Hematopoietic multipotent progenitor cell (in vitro differentiated cells): ENCODE measurements at regions not wholly inside any gene's neighbourhood (a gene's known extent, or its start where the extent isn't known, plus 50 kb on each side); places are given as distances from the start of the nearest gene placed in this dataset.
"Not testable (repeated sequence)": the region's sequence is repeated elsewhere in the genome, so short reads cannot be mapped to it uniquely, and the experiment has no call there.

Source experiments
- DNase-seq, 3 donors: peaks; one replicate each; pipeline ENCODE4 v3.0.0-alpha.2; 2011 to 2015; ENCODE audit warnings: low read depth in 2 of 3, low spot score in 2 of 3

DNA sequence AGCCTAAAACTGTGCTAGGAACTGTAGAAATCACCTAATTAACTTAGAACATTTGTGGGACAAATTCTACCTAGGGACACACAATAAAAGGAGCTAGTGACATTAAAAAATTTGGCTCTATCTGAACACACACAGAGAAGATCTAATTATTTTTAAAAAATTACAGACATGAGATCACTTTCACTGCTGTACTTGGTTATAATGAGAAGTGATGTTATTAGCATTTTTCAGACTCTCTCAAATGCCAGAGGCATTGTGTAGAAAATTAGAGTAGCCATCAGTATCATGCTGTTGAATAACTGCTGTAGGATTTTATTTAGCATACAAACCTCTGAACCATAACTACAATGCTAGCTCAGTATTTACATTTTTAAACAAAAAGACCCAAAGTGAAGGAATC lies 109.1 kb upstream of the ANK2 start:
- no peak for DNase-seq

DNA sequence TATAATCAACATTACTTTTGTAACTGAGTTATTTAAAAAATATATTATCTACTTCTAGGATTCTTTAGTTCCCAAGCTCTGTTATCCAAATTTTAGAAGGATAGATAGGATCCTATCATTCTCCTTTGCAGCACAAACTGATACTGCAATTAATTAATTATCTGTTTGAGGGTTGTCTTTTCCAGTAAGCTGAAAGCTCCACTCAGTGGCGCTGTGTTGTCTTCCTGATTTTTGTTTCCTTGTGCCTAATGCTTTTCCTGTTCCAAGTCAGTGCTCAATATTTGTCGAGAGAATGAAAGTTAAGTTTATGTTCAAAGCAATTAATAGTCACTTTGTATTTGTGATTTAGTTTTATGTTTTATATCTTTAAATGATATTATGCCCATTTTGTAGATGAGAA lies 107.4 kb upstream of the ANK2 start:
- no peak for DNase-seq

DNA sequence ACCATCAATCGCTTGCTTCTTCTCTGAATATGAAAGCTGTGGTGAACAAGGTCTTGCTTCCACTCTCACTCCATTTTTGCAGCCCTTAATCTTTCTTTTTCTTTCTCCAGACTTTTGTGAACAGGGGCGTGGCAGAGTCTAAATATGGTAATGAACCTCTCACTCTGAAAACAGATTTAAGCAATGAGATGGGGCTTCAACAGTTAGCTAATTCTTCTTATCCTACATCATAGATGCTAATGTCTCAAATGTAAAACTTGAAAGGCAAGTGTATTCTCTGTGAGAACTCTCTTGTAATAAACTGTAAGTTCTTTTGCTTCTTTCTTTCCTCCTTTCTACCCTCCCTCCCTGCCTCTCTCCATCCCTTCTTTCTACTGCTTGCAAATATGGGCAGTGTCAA lies 106.5 kb upstream of the ANK2 start:
- no peak for DNase-seq

DNA sequence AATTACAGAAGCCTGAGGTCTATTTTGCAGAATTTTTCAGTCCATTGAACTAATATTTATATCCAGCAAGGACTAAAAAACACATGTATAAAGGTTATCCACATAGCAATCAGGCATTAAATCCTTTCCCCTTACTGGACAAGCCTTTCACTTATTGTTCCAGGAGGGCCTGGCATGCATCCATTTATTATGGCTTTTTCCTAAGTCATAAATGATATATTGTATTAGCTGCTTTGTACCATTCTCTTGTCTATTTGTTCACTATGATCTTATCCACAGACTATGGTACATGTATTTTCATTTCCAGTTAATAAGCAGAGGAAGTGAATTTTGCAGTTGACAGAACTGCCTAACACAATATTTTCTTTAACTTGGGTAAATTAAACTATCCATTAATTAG lies 105.4 kb upstream of the ANK2 start:
- DNase-seq: no peak

DNA sequence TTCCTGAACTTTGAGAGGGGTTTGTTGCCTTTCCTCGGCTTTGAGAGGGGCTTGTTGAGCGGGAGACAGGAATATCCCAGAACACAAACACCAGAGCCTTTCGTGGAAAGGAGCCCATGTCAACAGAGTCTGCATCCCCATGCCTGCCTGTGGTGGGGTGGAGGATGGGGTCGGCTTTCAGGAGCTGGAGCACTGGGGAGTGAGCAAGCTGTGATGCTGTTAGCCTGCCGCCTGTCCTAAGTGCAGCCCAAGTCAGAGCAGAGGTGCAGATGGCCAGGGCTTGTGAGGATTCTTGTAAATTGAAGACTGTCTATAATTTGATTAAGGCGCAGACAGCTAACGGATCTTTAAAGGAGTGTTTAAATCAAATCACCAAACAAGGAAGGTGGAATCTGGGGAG lies 103.3 kb upstream of the ANK2 start:
- DNase-seq: no peak

DNA sequence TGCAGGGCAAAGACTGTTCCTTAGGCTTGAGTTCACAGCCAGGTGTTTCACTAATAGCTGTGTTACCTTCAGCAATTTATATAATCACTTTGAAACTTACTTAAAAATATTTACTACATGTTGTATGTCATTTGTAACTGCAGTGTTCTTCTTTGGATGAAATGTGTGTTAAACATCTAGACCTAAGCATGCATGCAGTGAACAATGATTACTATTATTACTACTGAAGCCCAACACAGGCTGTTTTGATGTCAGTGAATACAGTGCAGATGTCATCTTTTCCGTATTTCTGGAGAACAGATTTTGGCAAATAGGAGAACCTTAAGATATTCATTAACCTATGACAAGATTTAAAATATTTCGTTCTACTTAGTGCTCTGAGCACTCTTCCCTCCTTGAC lies 101.8 kb upstream of the ANK2 start:
- DNase-seq: no peak

DNA sequence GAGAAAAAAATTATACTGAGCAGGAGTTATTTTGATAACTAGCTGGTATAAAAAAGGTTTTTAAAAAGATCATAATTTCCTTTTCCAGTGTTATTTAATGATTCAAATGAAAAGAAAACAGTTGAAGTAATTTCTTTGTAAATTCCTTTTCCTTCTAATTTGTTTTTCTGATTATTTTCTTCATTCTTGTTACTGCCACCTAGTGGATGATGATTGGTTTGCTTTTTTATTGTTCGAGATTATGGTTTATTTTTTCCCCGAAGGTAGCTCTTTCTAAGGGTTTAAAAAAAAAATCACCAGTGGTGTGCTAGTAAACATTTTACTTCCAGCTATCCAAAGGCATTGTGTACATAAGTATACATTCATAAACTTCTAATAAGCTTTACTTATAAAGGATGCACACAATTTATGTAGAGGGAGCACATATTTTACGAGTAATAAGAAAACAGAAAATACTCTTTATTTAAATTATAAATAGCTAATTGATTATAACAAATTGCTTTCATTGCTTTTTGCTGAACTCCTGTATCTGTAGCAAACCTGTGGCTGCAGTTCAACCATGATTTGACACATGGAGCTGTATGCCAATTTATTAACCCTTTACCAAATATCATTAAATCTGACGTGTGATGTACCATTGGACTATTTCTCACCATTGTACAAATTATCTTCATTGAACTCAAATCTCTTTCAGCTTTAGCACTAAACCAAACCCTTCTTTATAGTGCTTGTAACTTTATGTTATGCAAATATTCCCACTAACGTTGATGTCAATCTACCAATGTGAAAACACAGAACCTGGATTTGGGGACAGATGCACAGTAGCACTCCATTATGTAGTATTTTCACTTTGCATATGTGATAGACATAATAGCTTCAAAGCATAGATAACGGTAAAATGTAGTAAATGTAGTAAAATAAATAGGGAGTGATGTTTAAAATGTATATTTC lies 97.8 kb upstream of the ANK2 start:
- peak in 1 of 3 donors; percentile 24 for DNase-seq

DNA sequence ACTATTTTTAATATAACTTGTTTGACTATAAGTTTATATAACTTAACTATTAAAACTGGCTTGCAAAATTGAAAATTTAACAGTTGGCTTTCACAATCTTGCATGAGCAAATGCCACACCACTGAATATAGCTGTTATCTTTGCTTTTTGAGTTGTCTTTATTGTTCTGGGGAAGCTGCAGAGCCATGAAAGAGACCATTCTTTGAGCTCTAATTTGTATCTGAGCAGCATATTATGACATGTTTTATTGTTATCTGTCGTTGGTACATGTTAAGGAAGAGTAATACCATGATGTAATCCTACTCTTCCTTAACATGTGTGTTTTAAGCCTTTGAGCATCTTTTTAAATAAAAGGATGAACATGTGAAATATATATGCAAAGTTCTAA lies 97.1 kb upstream of the ANK2 start:
- DNase-seq: no peak

DNA sequence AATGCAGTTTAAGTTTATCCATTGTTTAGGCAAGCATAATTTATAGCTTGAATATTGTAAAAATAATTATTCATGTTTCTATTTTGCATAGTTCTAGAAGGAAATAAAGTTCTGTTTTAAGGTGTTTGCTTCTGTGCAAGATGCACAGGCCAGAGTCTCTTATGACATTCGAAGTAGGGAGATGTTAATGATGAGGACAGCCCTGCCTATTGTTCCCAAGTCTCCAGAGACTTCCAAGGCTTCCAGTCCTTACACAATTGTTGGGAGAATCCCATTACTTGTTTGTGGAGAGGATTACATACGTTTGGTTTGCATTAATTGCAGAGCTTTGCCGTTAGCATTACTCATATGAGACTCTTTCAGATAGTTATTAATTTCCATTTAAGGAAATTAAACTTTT lies 96.2 kb upstream of the ANK2 start:
- DNase-seq: no peak

DNA sequence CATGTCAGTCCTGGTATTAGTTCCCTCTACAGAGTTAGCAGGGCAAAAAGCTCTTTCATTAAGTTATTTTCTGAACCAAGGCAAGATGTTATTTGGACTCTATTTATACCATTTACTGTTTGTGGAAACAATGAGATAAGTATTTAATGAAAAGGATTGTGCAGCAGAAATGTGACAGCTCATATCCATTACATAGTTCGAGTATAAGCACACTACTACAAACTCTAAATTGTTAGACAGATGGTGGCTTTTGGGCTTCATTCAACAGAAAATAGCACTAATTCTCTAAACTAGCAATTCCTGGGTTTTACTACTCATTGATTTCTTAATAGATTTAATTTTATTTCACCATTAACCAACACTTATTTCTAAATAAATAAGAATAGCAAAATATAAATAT lies 95.2 kb upstream of the ANK2 start:
- no peak for DNase-seq

DNA sequence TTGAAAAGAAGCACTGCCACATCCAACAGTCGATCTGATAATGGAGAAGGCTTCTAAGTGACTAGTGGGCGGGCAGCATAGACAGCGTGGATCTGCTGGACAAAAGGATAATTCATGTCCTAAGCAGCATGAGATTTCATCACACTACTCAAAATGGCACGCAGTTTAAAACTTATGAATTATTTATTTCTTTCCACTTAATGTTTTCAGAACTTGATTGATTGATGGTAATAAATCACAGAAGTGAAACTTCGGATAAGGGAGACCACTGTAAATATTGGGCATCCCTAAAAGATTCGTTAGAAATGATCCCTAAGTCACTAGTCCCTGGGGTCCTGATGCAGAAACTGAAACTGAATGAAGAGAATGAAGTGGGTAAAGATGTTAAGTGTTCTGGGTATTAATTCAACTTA lies 93.0 kb upstream of the ANK2 start:
- no peak for DNase-seq

DNA sequence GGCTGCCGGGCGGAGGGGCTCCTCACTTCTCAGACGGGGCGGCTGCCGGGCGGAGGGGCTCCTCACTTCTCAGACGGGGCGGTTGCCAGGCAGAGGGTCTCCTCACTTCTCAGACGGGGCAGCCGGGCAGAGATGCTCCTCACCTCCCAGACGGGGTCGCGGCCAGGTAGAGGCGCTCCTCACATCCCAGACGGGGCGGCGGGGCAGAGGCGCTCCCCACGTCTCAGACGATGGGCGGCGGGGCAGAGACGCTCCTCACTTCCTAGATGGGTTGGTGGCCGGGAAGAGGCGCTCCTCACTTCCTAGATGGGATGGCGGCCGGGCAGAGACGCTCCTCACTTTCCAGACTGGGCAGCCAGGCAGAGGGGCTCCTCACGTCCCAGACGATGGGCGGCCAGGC lies 91.7 kb upstream of the ANK2 start:
- DNase-seq: not testable (repeated sequence)

DNA sequence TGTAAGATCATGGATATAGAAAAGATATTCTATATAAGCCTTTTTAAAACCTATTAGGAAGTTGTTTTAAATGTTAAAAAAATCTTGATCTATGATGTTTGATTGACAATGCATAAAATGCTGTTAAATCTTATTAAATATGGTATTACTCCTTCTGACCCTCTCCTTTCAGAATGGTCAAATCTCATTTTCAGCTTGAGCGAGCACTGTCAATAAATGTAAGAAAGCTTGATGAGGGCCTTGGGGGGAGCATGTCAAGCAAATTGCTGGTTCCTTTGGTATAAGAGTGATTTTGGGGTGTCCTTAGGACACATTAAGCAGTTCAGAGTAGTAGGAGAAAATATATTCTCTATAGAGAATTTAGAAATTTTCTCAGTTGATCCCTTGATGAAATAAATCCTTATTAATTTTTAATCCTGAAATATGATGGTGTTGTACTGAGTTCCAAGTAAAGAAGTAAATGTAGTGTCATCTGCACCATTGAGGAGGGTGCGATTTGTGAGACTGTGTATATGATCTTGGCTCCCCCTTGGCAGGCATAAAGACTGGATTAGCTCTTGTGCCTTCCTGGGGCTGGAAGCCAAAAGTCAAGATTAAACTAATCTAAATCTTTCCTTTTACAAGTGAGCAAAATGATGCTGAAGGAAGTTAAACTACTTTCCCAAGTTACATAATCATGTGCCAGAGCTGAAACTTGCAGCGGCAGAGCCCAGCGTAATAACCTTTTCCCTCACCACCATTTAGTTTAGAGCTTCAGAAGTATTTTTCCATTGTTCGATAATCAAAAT lies 82.6 kb upstream of the ANK2 start:
- no peak for DNase-seq

DNA sequence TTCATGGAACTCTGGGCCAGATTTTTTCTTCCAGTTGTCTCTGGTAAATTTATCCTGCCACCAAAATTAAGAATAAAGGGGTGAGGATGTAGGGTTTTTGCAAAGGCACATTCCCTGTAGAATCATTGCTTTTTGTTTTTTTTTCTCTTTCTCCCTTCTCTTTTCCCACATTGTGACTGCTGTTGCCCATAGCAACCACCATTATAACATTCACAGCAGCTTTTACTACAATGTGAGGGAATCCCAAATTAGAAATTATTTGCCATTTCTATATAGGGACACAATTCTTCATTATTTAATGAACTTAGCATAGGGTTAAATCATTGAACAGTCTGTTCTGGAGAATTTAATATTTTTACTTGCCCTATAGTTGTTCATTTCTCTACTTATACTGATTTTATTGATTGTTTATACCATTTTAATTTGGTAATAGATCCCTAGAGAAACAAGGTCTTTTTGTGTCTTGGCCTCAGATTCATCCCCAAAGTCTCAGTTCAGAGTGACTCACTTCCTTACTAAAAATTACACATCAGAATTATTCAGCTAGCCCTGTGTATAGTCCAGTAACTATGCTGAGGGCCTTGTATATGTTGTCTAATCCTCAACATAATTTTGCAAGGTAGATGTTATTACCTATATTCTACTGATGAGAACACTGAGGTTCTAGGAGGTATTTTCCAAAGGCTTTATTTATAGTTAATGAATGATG lies 80.8 kb upstream of the ANK2 start:
- DNase-seq: no peak

DNA sequence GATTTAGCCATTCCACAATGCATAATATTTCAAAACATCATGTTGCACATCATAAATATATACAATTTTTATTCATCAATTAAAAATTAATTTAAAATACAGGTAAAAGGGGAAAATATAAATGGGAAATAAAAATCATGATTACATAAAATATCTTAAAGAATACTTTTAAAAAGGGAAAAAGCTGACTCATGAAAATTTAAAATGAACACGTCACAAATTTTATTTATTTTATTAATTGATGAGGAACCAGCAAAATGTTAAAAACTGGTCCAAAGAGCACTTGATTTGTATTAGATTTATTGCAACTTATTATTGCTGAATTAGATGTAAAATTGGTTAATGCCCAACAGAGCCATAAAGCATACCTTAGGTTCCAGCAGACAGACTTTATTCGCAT lies 78.5 kb upstream of the ANK2 start:
- DNase-seq: no peak

DNA sequence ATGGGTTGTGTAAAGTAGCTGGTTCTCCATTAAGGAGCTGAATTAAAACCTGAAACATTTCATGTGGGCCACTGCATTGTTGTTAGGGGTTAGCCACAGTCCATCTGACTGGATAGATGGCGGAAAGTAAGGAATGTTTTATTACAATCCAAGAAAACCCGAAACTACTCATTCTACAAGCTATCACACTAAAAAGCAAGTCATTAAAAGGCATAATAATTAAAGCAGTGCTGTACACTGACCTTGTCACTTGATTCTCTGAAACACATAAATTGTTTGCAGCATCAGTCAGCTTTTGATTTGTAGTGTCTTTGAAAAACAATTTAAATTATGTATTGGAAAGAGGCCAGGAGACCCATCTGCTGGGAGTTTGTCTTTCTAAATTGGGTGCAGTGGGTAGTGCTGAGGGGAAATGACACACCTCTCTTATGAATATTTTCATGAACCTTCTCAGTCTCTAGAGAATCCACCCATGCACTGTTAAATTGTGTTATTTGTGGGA lies 75.7 kb upstream of the ANK2 start:
- DNase-seq: no peak

DNA sequence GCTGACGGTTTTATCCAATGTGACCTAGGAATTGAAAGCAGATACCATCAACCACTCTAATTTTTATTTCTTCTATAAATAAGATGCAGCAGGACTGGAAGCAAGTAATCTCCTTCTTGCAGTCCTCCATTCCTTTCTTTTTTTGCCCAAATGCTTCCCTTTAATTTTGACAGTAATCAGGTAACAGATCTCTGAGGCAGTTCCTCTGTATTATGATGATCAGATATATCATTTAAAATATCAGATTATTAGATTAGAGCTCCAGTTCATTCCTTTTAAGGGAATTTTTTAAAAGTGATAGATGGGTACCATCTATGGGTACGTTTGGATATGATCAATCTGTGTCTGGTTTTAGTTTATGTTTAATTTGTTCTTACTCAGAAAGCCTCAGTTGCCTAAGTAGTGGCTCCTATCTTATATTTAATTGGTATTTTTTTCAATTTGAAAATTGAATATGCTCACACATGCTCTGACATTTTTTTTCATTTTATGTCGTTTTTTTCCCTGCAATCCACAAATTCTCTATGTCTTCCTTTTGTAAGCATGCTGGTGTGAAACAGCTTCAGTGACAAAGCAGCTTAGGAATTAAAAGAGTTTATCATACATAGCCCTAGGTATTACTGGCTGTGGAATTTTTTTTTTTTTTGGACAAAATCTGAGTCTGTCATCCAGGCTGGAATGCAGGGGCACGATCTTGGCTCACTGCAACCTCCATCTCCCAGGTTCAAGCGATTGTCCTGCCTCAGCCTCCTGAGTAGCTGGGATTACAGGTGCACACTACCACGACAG lies 73.7 kb upstream of the ANK2 start:
- DNase-seq: no peak

DNA sequence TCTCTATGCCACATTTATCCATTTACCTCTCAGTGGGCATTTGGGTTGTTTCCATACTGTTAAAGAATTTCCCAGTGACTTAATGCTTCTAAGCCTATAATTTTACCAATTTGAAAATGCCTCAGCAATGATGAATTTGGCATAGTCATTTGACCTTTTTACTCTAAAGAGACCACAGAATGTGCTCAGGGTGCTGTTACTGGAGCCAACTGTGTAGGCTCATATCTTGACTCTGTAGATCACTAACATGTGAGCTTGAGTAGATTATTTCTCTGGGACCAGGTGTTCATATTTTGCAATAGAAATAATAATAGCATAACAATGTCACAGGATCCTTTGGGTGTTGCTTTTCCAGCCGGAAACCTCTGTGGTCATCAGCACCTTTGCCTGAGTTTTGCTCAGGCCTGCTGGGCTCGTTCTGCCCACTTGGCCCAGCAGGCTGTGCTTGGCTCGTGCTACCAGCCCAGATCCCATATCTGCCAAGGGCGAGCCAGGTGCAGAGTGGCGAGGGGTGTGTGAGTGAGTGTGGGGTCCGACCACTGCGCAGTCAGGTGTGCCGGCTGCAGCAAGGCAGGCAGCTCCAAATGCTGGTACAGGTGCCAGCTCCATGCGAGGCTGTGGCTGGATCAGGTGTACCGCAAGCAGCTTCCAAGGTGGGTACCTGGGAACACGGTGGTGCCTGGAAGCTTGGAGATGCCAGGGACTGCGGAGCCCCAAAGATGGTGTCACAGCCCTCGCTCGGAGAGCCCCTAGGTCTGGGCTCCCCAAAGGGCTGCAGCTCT lies 70.6 kb upstream of the ANK2 start:
- no peak for DNase-seq

DNA sequence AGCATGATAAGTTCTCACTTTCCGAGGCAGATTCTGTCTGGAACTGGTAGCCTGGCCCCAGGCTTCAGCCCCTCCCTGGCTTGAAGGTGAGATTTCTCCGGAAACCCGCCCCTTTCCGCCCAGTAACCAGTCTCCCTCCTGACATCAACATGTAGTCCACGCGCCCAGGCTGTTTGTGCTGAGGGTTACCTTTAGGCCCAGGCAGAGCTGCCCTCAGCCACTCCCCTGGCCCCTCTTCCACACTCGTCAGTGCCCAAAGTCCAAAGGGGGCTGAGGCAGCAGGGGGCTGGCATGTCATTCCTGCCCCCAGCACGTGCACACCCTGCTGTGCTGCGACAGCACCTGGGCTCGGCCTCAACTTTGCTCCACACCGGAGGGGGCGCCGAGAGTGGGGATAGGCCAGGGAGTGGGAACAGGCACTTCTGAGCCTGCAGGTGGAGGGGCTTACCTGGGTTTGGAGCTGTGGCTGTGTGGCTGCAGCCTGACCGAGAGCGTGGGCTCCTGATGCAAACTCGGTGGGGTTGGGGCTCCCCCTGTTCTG lies 69.5 kb upstream of the ANK2 start:
- DNase-seq: no peak
